ENCODE measurements at regions not wholly inside any gene's neighbourhood (a gene's known extent, or its start where the extent isn't known, plus 50 kb on each side); places are given as distances from the start of the nearest gene placed in this dataset.

- Histone ChIP-seq H3K36me3 (ENCODE audit: control insufficient read depth, insufficient read depth, low read length) (no peaks in the 10 kb centered on the region), H3K27me3 (ENCODE audit: control insufficient read depth in 2 of 2, insufficient read depth in 2 of 2, low read length in 2 of 2) (no peaks in the 10 kb centered on the region; a peak in 1 of 5 replicates), H3K9me1 (ENCODE audit: control insufficient read depth, insufficient read depth, low read length) (no peaks in the 10 kb centered on the region), H3K9ac (ENCODE audit: insufficient read depth in 1 of 2, low read depth in 2 of 2, low read length in 2 of 2) (no peak overlapping the region), H3K79me2 (ENCODE audit: control insufficient read depth, insufficient read depth, low read length) (no peaks in the 10 kb centered on the region), H2AFZ (ENCODE audit: low read depth, low read length) (no peak overlapping the region), H3K4me1 (replicated peaks in 1 of 2; ENCODE audit: control insufficient read depth in 2 of 2, insufficient read depth in 2 of 2, low read length in 2 of 2) (peaks cover 0 to under 1% of the 10 kb centered on the region in 2 experiments; a peak in 2 of 5 replicates), H4K20me1 (replicated peaks; ENCODE audit: control insufficient read depth, insufficient read depth, low read length) (no peaks in the 10 kb centered on the region), H3K4me2 (ENCODE audit: insufficient read depth, low read length) (no peak overlapping the region), H3K27ac (ENCODE audit: extremely low read depth, low read depth, low read length) (no peak overlapping the region), H3K9me3 (replicated peaks; ENCODE audit: control insufficient read depth, insufficient read depth, low read depth, low read length) (no peaks in the 10 kb centered on the region; the same call in 1 of the 2 replicates), H3K4me3 (no peak overlapping the region)
- intact Hi-C loops (cut with micrococcal nuclease) = no loop called here
- POLR2A ChIA-PET = no interaction called here
- 32% methylated on average over 3 of the region's 3 CpGs for WGBS (ENCODE audit: insufficient coverage, low coverage, missing lambda C conversion rate)
- no peak for TF ChIP-seq MEF2A (IDR thresholded peaks at IDR 0.05; ENCODE audit: control insufficient read depth, low read depth, low read length)
- TF ChIP-seq TAF9B (IDR thresholded peaks at IDR 0.05; ENCODE audit: partially characterized antibody) = no peak
- TF ChIP-seq DDX20 (tag; IDR thresholded peaks at IDR 0.05; ENCODE audit: low read depth) = no peak
- TF ChIP-seq MBD1 (CRISPR knock-in tag; IDR thresholded peaks at IDR 0.05) = no peak
- no peak for TF ChIP-seq RFX1 (IDR thresholded peaks at IDR 0.05)
- no peak for TF ChIP-seq HMGN3 (IDR thresholded peaks at IDR 0.05; ENCODE audit: borderline replicate concordance, extremely low read depth, insufficient read length, low read depth, low read length)
- TF ChIP-seq RBM14 (IDR thresholded peaks at IDR 0.05; ENCODE audit: borderline replicate concordance, insufficient read depth, low read depth, low read length) = no peak
- TF ChIP-seq ZNF586 (CRISPR knock-in tag; conservative IDR thresholded peaks at IDR 0.05) = no peak
- no peak for TF ChIP-seq CHCHD3 (CRISPR knock-in tag; IDR thresholded peaks at IDR 0.05)
- TF ChIP-seq PHTF2 (CRISPR knock-in tag; IDR thresholded peaks at IDR 0.05) = no peak
- no peak for TF ChIP-seq U2AF2 (optimal IDR thresholded peaks at IDR 0.05; ENCODE audit: low read depth, low read length)
- no peak for TF ChIP-seq MCM5 (IDR thresholded peaks at IDR 0.05; ENCODE audit: low read depth)
- TF ChIP-seq LCOR (CRISPR knock-in tag; IDR thresholded peaks at IDR 0.05) = no peak
- TF ChIP-seq ZBTB49 (CRISPR knock-in tag; IDR thresholded peaks at IDR 0.05; ENCODE audit: borderline replicate concordance) = no peak
- no peak for TF ChIP-seq NFIX (CRISPR knock-in tag; IDR thresholded peaks at IDR 0.05; ENCODE audit: low read depth)
- in situ Hi-C loops (cut with MboI) = no loop called here
- CTCF ChIA-PET (ENCODE audit: low intra/inter-chr PET ratio) = no interaction called here
- no peak for ATAC-seq
- DNase-seq (ENCODE audit: extremely low read depth in 1 of 4, low spot score in 3 of 4) = no peak
- no TSS peak for BruUV-seq (replicated peaks)
- no peak for FAIRE-seq
Observed at GRCh38 chr6:106918115-106918514, 56.4 kb downstream of the CD24 start.

Measured in K562 (cell line).